GM18520 (cell line): ENCODE measurements at regions not wholly inside any gene's neighbourhood (a gene's known extent, or its start where the extent isn't known, plus 50 kb on each side); places are given as distances from the start of the nearest gene placed in this dataset.

Source experiments
- ATAC-seq: cut with Tn5 transposase; IDR thresholded peaks from one replicate; pipeline ENCODE4 v1.9.1; 2021; ENCODE audit not compliant: unreplicated experiment

GRCh38 chr11:97109078-97109477, 719.3 kb downstream of the JRKL start:
- ATAC-seq: no peak

GRCh38 chr11:97110376-97110775, 720.6 kb downstream of the JRKL start:
- no peak for ATAC-seq

GRCh38 chr11:97111559-97111958, 721.7 kb downstream of the JRKL start:
- no peak for ATAC-seq

- ATAC-seq: no peak
Measured at GRCh38 chr11:97118614-97119200, 728.9 kb downstream of the JRKL start.

- no peak for ATAC-seq
Measured at GRCh38 chr11:97123237-97123636, 733.4 kb downstream of the JRKL start.

- no peak for ATAC-seq
Measured at GRCh38 chr11:97136067-97136466, 746.3 kb downstream of the JRKL start.

- no peak for ATAC-seq
Measured at GRCh38 chr11:97140885-97141494, 751.2 kb downstream of the JRKL start.

GRCh38 chr11:97143463-97143862, 753.6 kb downstream of the JRKL start:
- ATAC-seq: no peak

GRCh38 chr11:97149741-97150140, 759.9 kb downstream of the JRKL start:
- ATAC-seq: no peak

- no peak for ATAC-seq
Measured at GRCh38 chr11:97157221-97157740, 767.5 kb downstream of the JRKL start.

GRCh38 chr11:97158243-97158642, 768.4 kb downstream of the JRKL start:
- ATAC-seq: no peak

GRCh38 chr11:97163631-97164191, 773.9 kb downstream of the JRKL start:
- no peak for ATAC-seq

GRCh38 chr11:97201743-97202612, 812.2 kb downstream of the JRKL start:
- ATAC-seq: no peak

- no peak for ATAC-seq
Measured at GRCh38 chr11:97202613-97203292, 812.9 kb downstream of the JRKL start.

GRCh38 chr11:97218011-97218410, 828.2 kb downstream of the JRKL start:
- ATAC-seq: no peak

GRCh38 chr11:97223647-97224046, 833.8 kb downstream of the JRKL start:
- ATAC-seq: no peak

- ATAC-seq: no peak
Measured at GRCh38 chr11:97224396-97224795, 834.6 kb downstream of the JRKL start.

GRCh38 chr11:97225794-97226193, 836.0 kb downstream of the JRKL start:
- ATAC-seq: no peak

- no peak for ATAC-seq
Measured at GRCh38 chr11:97229936-97230335, 840.1 kb downstream of the JRKL start.

GRCh38 chr11:97231231-97231630, 841.4 kb downstream of the JRKL start:
- no peak for ATAC-seq

GRCh38 chr11:97234016-97234415, 844.2 kb downstream of the JRKL start:
- ATAC-seq: no peak
